Mammary epithelial cell (primary cell): ENCODE measurements at regions not wholly inside any gene's neighbourhood (a gene's known extent, or its start where the extent isn't known, plus 50 kb on each side); places are given as distances from the start of the nearest gene placed in this dataset.

ENCODE experiments used
- CTCF ChIP-seq, 2 donors: IDR thresholded peaks in 1 of 2; conservative IDR thresholded peaks in 1 of 2; 2 replicates each; pipeline ENCODE4 v1.5.1; 2011 to 2012; ENCODE audit warnings: inconsistent platforms in 2 of 2, low read length in 2 of 2, mild to moderate bottlenecking in 2 of 2, control low read depth in 1 of 2, low read depth in 1 of 2; ENCODE audit not compliant: insufficient read depth in 1 of 2; ENCODE audit errors: extremely low read depth in 1 of 2
- EZH2 ChIP-seq: IDR thresholded peaks from 2 replicates; pipeline ENCODE4 v1.6.1; 2012; ENCODE audit warnings: low read length, inconsistent platforms, borderline replicate concordance

GRCh38 chr1:98075626-98076025 lies 154.8 kb upstream of the DPYD start:
- TF ChIP-seq CTCF (conservative IDR thresholded peaks at IDR 0.05 in 1 of 2, IDR thresholded peaks at IDR 0.05 in 1 of 2; ENCODE audit: extremely low read depth in 1 of 2, insufficient read depth in 1 of 2, low read depth in 1 of 2, low read length in 2 of 2) (no peak), EZH2 (no peak)
